Hindlimb muscle (tissue), 1 donor: ENCODE measurements at regions not wholly inside any gene's neighbourhood (a gene's known extent, or its start where the extent isn't known, plus 50 kb on each side); places are given as distances from the start of the nearest gene placed in this dataset.

Experiments
- DNase-seq: peaks from one replicate; pipeline ENCODE4 v3.0.0-alpha.2; 2013

GRCh38 chr4:18935659-18936345 lies 914.2 kb upstream of the LCORL start:
- DNase-seq: no peak

- peak; percentile 8 for DNase-seq
Observed at GRCh38 chr4:18934197-18934596, 912.6 kb upstream of the LCORL start.

GRCh38 chr4:18932730-18933339 lies 911.3 kb upstream of the LCORL start:
- DNase-seq: no peak

- no peak for DNase-seq
Observed at GRCh38 chr4:18931643-18932377, 910.3 kb upstream of the LCORL start.

- no peak for DNase-seq
Observed at GRCh38 chr4:18930487-18930886, 908.9 kb upstream of the LCORL start.

- DNase-seq: no peak
Observed at GRCh38 chr4:18923496-18924161, 902.1 kb upstream of the LCORL start.

GRCh38 chr4:18917689-18918088 lies 896.1 kb upstream of the LCORL start:
- no peak for DNase-seq

- no peak for DNase-seq
Observed at GRCh38 chr4:18914182-18914581, 892.6 kb upstream of the LCORL start.

- DNase-seq: no peak
Observed at GRCh38 chr4:18894928-18895327, 873.4 kb upstream of the LCORL start.

GRCh38 chr4:18882468-18882867 lies 860.9 kb upstream of the LCORL start:
- DNase-seq: no peak

- DNase-seq: no peak
Observed at GRCh38 chr4:18881556-18881955, 860.0 kb upstream of the LCORL start.

- DNase-seq: no peak
Observed at GRCh38 chr4:18880871-18881270, 859.3 kb upstream of the LCORL start.

GRCh38 chr4:18878561-18878960 lies 857.0 kb upstream of the LCORL start:
- DNase-seq: no peak

GRCh38 chr4:18869166-18869565 lies 847.6 kb upstream of the LCORL start:
- peak; percentile 4 for DNase-seq

- DNase-seq: no peak
Observed at GRCh38 chr4:18860836-18861530, 839.4 kb upstream of the LCORL start.

- no peak for DNase-seq
Observed at GRCh38 chr4:18859468-18859867, 837.9 kb upstream of the LCORL start.

- no peak for DNase-seq
Observed at GRCh38 chr4:18858229-18858922, 836.8 kb upstream of the LCORL start.

GRCh38 chr4:18850867-18851266 lies 829.3 kb upstream of the LCORL start:
- no peak for DNase-seq

GRCh38 chr4:18847249-18847890 lies 825.8 kb upstream of the LCORL start:
- no peak for DNase-seq

GRCh38 chr4:18846313-18846712 lies 824.8 kb upstream of the LCORL start:
- no peak for DNase-seq

GRCh38 chr4:18844726-18845125 lies 823.2 kb upstream of the LCORL start:
- DNase-seq: no peak

GRCh38 chr4:18842431-18842830 lies 820.9 kb upstream of the LCORL start:
- DNase-seq: no peak
